NCI-H187 treated with DMSO at 0.1 percent for 48 hours (cell line): ENCODE measurements at regions not wholly inside any gene's neighbourhood (a gene's known extent, or its start where the extent isn't known, plus 50 kb on each side); places are given as distances from the start of the nearest gene placed in this dataset.

Experiments
- DNase-seq: peaks from one replicate; lab custom pipeline; 2025; lab: John Stamatoyannopoulos, UW

DNA sequence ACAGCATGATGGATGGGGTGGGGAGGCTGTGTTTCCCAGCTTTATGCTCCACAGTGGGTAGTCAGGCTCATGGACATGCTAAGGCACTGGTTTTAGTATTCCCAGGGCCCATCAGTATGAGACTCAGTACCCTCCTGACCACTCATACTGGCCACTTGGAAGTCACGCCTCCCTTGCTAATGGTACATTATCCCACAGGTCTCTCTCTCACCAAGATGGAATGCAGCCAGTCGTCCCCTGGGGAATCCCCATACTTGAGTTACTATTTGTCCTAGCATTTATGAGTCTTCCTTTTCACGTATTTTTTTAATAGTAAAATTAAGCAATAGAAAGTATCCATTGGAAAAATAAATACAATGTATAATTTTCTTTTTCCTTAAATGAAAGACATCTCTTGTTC is 80.6 kb upstream of the TBX20 start:
- DNase-seq: no peak

DNA sequence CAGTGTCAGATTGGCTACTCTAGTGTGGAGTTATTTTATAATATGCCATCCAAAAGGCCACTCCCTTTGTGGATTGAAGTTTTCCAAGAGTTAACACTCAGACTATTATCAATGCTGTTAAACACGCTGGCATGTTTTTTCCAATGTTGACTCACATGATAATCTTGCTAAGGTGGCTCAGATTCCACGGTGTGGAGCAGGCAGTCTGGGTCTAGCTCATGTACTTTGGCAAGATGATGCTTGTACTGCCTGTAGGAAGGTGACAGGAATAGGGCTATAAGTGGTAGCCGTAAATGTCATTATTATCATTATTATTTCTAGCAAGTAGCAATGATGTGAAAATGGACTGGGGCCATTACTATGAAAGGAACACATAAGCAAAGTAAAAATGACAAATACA is 79.4 kb upstream of the TBX20 start:
- no peak for DNase-seq

DNA sequence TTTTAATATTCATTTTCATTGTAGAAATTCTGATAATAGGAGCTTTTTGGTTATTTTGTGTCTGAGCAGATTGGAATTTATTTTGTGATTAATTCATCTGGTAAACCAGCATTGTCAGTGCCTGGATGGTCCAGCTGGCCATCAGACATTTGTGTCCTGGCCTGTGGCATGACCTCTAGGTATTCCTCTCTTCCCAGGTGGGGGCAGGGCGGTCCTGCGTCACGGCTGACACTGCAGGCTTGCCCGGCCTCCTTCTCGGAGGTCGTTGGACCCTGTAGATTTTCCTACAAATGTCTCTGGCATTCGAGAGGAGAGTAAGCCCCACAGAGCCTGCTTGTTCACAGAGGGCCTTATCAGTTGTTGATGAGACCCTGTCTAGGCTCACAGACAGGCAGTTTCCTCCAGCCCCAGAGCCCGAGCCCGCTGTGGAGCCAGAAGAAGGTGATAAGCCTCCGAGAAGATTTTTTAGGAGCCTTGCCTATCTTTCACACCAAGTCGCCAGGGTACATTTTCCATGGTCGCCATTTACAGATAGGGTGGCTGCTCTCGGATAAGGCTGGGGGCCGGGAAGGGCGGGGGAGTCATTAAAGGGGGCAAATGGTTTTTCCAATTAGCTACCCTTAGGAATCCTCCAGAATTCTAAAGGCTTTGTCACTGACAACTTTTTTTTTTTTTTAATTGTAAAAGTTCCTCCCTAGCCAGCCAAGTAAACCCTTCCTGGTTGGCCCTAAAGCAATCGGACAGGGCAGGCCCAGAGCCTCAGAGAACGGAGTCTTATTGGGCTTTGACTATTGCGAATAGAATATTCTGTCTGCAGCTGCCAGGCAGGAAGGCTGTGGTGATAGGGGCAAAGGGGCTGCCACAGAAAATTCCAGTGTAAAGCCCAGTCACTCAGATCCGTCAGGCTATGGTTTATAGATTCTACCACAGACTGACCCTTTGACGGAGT is 78.1 kb upstream of the TBX20 start:
- DNase-seq: no peak

DNA sequence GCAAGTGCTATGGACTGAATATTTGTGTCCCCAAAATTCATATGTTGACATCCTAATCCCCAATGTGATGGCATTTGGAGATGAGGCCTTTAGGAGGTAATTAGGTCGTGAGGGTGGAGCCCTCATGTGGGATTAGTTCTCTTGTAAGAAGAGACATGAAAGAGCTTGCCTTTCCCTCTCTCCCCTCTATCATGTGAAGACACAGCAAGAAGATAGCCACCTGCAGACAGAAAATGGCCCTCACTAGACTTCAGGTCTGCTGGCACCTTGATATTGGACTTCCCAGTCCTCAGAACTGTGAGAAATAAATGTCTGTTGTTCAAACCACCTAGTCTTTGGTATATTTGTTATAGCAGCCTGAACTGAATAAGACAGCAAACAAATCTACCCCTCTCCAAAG is 75.1 kb upstream of the TBX20 start:
- no peak for DNase-seq

DNA sequence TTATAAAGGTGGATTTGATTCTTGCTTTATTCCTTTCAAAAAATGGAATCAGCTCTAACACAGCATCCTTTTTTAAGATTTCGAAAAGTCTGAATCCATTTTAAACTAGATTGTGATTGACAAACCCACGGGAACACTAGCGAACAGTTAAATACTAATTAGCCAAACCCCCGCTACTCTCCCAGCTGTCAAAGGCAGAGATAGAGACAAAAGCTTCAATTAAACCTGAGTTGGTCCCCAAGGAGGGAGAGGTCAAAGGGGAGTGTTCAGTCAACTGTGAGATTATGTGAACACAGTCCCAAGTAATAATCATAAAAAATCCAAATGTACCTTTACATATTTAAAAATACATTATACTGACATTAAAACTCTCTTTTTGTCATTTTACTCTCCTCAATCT is 65.7 kb upstream of the TBX20 start:
- no peak for DNase-seq

DNA sequence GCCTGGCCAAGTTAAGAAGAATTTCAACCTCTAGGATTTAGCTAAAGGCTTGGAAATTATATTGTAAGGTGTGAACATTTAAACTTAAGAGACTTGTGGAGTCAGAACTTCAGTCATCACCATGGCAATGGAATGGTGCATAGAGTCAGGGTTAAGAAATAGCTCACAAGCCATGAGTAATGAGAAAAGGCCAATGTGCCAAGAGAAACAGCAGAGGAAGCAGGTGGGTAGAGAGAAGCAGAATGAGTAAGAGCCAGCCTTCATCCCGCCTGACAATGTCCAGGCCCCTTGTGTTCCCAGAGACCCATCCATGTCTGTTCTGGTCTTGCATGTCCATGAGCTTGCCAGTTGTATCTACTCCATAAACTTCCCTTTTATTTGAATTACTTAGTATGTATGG is 62.6 kb upstream of the TBX20 start:
- DNase-seq: no peak

DNA sequence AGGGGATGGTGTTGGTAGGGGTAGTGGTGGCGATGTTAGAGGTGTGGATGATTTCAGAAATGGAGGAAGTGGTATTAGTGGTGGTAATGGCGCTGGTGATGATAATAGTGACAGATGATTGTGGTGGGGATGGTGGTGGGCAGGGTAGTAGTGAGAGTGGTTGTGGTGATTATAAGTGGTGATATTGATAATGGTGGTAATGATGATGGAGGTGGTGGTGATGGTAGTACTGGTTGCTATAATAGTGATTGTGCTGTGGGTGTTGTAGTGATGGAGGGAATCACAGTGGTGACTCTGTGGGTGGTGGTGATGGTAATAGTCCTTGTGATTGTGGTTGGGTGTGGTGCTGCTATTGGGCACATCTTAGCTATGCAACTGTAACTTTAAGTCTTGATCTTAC is 61.6 kb upstream of the TBX20 start:
- no peak for DNase-seq

DNA sequence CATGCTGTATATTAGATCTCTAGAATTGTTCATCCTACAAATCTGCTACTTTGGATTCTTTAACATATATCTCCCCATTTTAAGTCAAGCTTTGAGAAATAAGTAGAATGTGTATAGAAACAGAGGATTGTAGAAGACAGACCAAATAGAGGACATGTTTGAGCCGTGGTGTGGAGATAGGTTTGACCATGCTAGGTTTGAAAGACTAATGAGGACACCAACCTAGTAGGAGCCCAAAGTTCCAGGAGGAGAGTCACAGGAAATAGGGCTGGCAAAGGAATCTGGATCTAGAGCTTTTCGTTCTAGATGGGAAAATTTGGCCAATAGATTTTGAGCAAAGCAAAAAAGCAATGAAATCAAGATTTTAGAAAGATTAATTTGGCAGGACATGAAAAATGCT is 60.5 kb upstream of the TBX20 start:
- DNase-seq: no peak

DNA sequence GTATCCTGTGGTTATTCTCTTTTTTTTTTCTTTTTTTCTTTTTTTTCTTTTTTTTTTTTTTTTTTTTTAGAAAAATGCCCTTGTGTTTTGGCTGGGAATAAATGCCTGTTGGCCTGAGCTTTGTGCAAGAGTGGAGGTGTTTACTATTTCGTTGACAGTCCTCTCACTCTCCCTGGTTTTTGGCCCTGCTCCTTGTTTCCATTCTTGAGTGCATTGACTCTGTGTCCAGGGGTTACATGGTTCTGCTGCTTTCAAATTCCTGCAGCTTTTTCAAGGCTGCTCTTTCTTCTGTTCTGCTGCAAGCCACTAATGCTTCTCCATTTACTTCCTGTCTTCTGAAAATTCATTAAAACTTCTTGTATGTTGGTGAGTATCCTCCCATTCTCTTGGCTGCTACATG is 59.7 kb upstream of the TBX20 start:
- DNase-seq: no peak
